Activated CD4-positive, alpha-beta T cell treated with anti-CD3 and anti-CD28 coated beads, Interleukin-10, Interleukin-2, amounts not matched to agents 100 ng/mL and 50 ng/mL, durations not matched to agents 16 hours and 8 hours (primary cell): ENCODE measurements at regions not wholly inside any gene's neighbourhood (a gene's known extent, or its start where the extent isn't known, plus 50 kb on each side); places are given as distances from the start of the nearest gene placed in this dataset.
"Not testable (repeated sequence)": the region's sequence is repeated elsewhere in the genome, so short reads cannot be mapped to it uniquely, and the experiment has no call there.

Experiments used
- DNase-seq: peaks from one replicate; pipeline ENCODE4 v3.0.0-alpha.2; 2020

GRCh38 chr4:135429528-135429927 lies 1227.9 kb upstream of the PABPC4L start:
- no peak for DNase-seq

- DNase-seq: no peak
Measured at GRCh38 chr4:135418353-135418752, 1216.8 kb upstream of the PABPC4L start.

- DNase-seq: no peak
Measured at GRCh38 chr4:135412213-135412612, 1210.6 kb upstream of the PABPC4L start.

GRCh38 chr4:135411251-135411650 lies 1209.7 kb upstream of the PABPC4L start:
- no peak for DNase-seq

GRCh38 chr4:135409261-135409660 lies 1207.7 kb upstream of the PABPC4L start:
- DNase-seq: not testable (repeated sequence)

- DNase-seq: no peak
Measured at GRCh38 chr4:135408109-135408508, 1206.5 kb upstream of the PABPC4L start.

- DNase-seq: not testable (repeated sequence)
Measured at GRCh38 chr4:135406597-135406996, 1205.0 kb upstream of the PABPC4L start.

- no peak for DNase-seq
Measured at GRCh38 chr4:135385830-135386581, 1184.4 kb upstream of the PABPC4L start.

- DNase-seq: no peak
Measured at GRCh38 chr4:135383356-135384288, 1182.0 kb upstream of the PABPC4L start.

GRCh38 chr4:135382280-135382959 lies 1180.8 kb upstream of the PABPC4L start:
- no peak for DNase-seq

- DNase-seq: no peak
Measured at GRCh38 chr4:135372131-135372530, 1170.5 kb upstream of the PABPC4L start.

GRCh38 chr4:135371137-135371536 lies 1169.5 kb upstream of the PABPC4L start:
- DNase-seq: no peak

GRCh38 chr4:135368831-135369230 lies 1167.2 kb upstream of the PABPC4L start:
- DNase-seq: no peak

GRCh38 chr4:135365065-135365464 lies 1163.5 kb upstream of the PABPC4L start:
- DNase-seq: no peak

GRCh38 chr4:135359128-135359527 lies 1157.5 kb upstream of the PABPC4L start:
- DNase-seq: no peak

- DNase-seq: no peak
Measured at GRCh38 chr4:135357091-135357490, 1155.5 kb upstream of the PABPC4L start.

- no peak for DNase-seq
Measured at GRCh38 chr4:135354876-135355275, 1153.3 kb upstream of the PABPC4L start.

GRCh38 chr4:135353008-135353407 lies 1151.4 kb upstream of the PABPC4L start:
- DNase-seq: no peak

- DNase-seq: no peak
Measured at GRCh38 chr4:135344492-135344891, 1142.9 kb upstream of the PABPC4L start.

GRCh38 chr4:135338181-135338580 lies 1136.6 kb upstream of the PABPC4L start:
- DNase-seq: no peak

GRCh38 chr4:135325264-135325663 lies 1123.7 kb upstream of the PABPC4L start:
- no peak for DNase-seq

- no peak for DNase-seq
Measured at GRCh38 chr4:135319685-135320084, 1118.1 kb upstream of the PABPC4L start.

- no peak for DNase-seq
Measured at GRCh38 chr4:135316266-135316779, 1114.7 kb upstream of the PABPC4L start.
